Effector CD4-positive, alpha-beta T cell (primary cell): ENCODE measurements at regions not wholly inside any gene's neighbourhood (a gene's known extent, or its start where the extent isn't known, plus 50 kb on each side); places are given as distances from the start of the nearest gene placed in this dataset.

Experiments used
- DNase-seq: peaks from one replicate; pipeline ENCODE4 v3.0.0-alpha.2; 2020

- no peak for DNase-seq
These were observed 134.3 kb downstream of the TLE3 start for GRCh38 chr15:69963385-69963784.

GRCh38 chr15:69971771-69972170 is 125.9 kb downstream of the TLE3 start:
- DNase-seq = no peak

- DNase-seq = no peak
These were observed 125.3 kb downstream of the TLE3 start for GRCh38 chr15:69972436-69972835.

GRCh38 chr15:69973102-69973714 is 124.5 kb downstream of the TLE3 start:
- no peak for DNase-seq

GRCh38 chr15:69973880-69974279 is 123.8 kb downstream of the TLE3 start:
- DNase-seq = no peak

- DNase-seq = no peak
These were observed 123.4 kb downstream of the TLE3 start for GRCh38 chr15:69974321-69974720.

- peak; percentile 30 for DNase-seq
These were observed 121.2 kb downstream of the TLE3 start for GRCh38 chr15:69976366-69976994.

- no peak for DNase-seq
These were observed 119.1 kb downstream of the TLE3 start for GRCh38 chr15:69978603-69979002.

- DNase-seq = no peak
These were observed 118.5 kb downstream of the TLE3 start for GRCh38 chr15:69979262-69979661.

- DNase-seq = no peak
These were observed 117.9 kb downstream of the TLE3 start for GRCh38 chr15:69979783-69980182.

- no peak for DNase-seq
These were observed 117.2 kb downstream of the TLE3 start for GRCh38 chr15:69980341-69981059.

- DNase-seq = no peak
These were observed 115.7 kb downstream of the TLE3 start for GRCh38 chr15:69982037-69982436.

GRCh38 chr15:69983696-69984265 is 113.9 kb downstream of the TLE3 start:
- DNase-seq = no peak

- no peak for DNase-seq
These were observed 109.9 kb downstream of the TLE3 start for GRCh38 chr15:69987492-69988489.

- no peak for DNase-seq
These were observed 109.0 kb downstream of the TLE3 start for GRCh38 chr15:69988541-69989225.

GRCh38 chr15:69990566-69991421 is 106.9 kb downstream of the TLE3 start:
- no peak for DNase-seq

GRCh38 chr15:69991551-69991980 is 106.2 kb downstream of the TLE3 start:
- no peak for DNase-seq

GRCh38 chr15:69992348-69992747 is 105.4 kb downstream of the TLE3 start:
- no peak for DNase-seq

GRCh38 chr15:69994429-69995205 is 103.1 kb downstream of the TLE3 start:
- DNase-seq = no peak
